ENCODE measurements at regions not wholly inside any gene's neighbourhood (a gene's known extent, or its start where the extent isn't known, plus 50 kb on each side); places are given as distances from the start of the nearest gene placed in this dataset.

DNA sequence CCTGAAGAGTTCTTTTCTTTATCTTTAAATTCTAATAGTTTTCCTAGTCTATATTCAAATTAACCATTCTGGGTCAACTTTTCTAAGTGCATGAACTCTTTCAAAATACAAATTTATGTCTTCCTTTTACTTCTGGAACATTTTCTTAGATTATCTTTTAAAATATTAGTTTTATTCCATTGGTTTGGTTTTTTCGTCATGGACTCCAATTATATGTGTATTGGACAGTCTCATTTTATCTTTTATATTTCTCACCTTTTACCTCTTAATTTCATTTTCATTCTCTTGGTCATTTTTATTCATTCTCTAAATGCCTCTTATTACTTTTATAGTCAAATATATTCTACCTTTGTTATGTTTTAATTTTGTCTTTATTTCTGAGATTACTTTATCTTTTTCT, 356.7 kb upstream of the MMS22L start:
- no peak for TF ChIP-seq EZH2 (optimal IDR thresholded peaks at IDR 0.05; ENCODE audit: low read depth, low read length)
- TF ChIP-seq, protein P1, sequence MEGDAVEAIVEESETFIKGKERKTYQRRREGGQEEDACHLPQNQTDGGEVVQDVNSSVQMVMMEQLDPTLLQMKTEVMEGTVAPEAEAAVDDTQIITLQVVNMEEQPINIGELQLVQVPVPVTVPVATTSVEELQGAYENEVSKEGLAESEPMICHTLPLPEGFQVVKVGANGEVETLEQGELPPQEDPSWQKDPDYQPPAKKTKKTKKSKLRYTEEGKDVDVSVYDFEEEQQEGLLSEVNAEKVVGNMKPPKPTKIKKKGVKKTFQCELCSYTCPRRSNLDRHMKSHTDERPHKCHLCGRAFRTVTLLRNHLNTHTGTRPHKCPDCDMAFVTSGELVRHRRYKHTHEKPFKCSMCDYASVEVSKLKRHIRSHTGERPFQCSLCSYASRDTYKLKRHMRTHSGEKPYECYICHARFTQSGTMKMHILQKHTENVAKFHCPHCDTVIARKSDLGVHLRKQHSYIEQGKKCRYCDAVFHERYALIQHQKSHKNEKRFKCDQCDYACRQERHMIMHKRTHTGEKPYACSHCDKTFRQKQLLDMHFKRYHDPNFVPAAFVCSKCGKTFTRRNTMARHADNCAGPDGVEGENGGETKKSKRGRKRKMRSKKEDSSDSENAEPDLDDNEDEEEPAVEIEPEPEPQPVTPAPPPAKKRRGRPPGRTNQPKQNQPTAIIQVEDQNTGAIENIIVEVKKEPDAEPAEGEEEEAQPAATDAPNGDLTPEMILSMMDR (IDR thresholded peaks at IDR 0.05; ENCODE audit: low read length), result no peak

Data from MM.1S (cell line).